GM19468 (cell line): ENCODE measurements at regions not wholly inside any gene's neighbourhood (a gene's known extent, or its start where the extent isn't known, plus 50 kb on each side); places are given as distances from the start of the nearest gene placed in this dataset.

ENCODE experiments used
- ATAC-seq: cut with Tn5 transposase; IDR thresholded peaks from one replicate; pipeline ENCODE4 v1.9.1; 2021; ENCODE audit warnings: mild to moderate bottlenecking, moderate library complexity, moderate number of reproducible peaks; ENCODE audit not compliant: unreplicated experiment; ENCODE audit errors: extremely low read depth

GRCh38 chr6:43865086-43865485 is 95.1 kb downstream of the VEGFA start:
- ATAC-seq = no peak

- ATAC-seq = no peak
These were observed 92.9 kb downstream of the VEGFA start for GRCh38 chr6:43862925-43863324.

GRCh38 chr6:43861212-43861894 is 91.3 kb downstream of the VEGFA start:
- no peak for ATAC-seq

- ATAC-seq = no peak
These were observed 90.3 kb downstream of the VEGFA start for GRCh38 chr6:43860285-43860684.

- no peak for ATAC-seq
These were observed 89.2 kb downstream of the VEGFA start for GRCh38 chr6:43859213-43859612.

- ATAC-seq = no peak
These were observed 88.4 kb downstream of the VEGFA start for GRCh38 chr6:43858161-43859153.

GRCh38 chr6:43856005-43856765 is 86.2 kb downstream of the VEGFA start:
- ATAC-seq = no peak

GRCh38 chr6:43855247-43855646 is 85.2 kb downstream of the VEGFA start:
- ATAC-seq = no peak

- no peak for ATAC-seq
These were observed 83.1 kb downstream of the VEGFA start for GRCh38 chr6:43853066-43853650.

- ATAC-seq = no peak
These were observed 82.4 kb downstream of the VEGFA start for GRCh38 chr6:43852350-43852864.

GRCh38 chr6:43851204-43851865 is 81.3 kb downstream of the VEGFA start:
- no peak for ATAC-seq

GRCh38 chr6:43850314-43851203 is 80.5 kb downstream of the VEGFA start:
- no peak for ATAC-seq

GRCh38 chr6:43849844-43850243 is 79.8 kb downstream of the VEGFA start:
- ATAC-seq = no peak

- no peak for ATAC-seq
These were observed 78.8 kb downstream of the VEGFA start for GRCh38 chr6:43848671-43849391.

GRCh38 chr6:43847741-43848630 is 78.0 kb downstream of the VEGFA start:
- no peak for ATAC-seq

GRCh38 chr6:43846556-43846955 is 76.5 kb downstream of the VEGFA start:
- no peak for ATAC-seq

GRCh38 chr6:43845646-43846045 is 75.6 kb downstream of the VEGFA start:
- ATAC-seq = no peak
